RWPE2 (cell line): ENCODE measurements at regions not wholly inside any gene's neighbourhood (a gene's known extent, or its start where the extent isn't known, plus 50 kb on each side); places are given as distances from the start of the nearest gene placed in this dataset.

Experiments used
- ATAC-seq: fragments of 200-7000 bp; cut with Tn5 transposase; 3 replicates; pipeline ENCODE4 v1.9.1; 2021; ENCODE audit warnings: low read depth
- DNase-seq: peaks from one replicate; pipeline ENCODE4 v3.0.0-alpha.2; 2020; ENCODE audit warnings: low spot score
- H3K27ac ChIP-seq: fragments of 450-650 bp; 2 replicates; pipeline ENCODE4 v1.5.1; 2017; ENCODE audit warnings: mild to moderate bottlenecking; ENCODE audit not compliant: poor library complexity, severe bottlenecking
- H3K27me3 ChIP-seq: fragments of 250-450 bp; sonication (Bioruptor Pico); 2 replicates; pipeline ENCODE4 v1.5.1; 2021; ENCODE audit warnings: mild to moderate bottlenecking, moderate library complexity; ENCODE audit not compliant: insufficient read depth, poor library complexity, severe bottlenecking
- H3K36me3 ChIP-seq: fragments of 250-450 bp; sonication (Bioruptor Pico); 2 replicates; pipeline ENCODE4 v1.5.1; 2020; ENCODE audit warnings: low read depth, mild to moderate bottlenecking, moderate library complexity
- H3K4me1 ChIP-seq: fragments of 250-450 bp; sonication (Bioruptor Pico); 2 replicates; pipeline ENCODE4 v1.5.1; 2021; ENCODE audit warnings: mild to moderate bottlenecking, moderate library complexity; ENCODE audit not compliant: insufficient read depth, poor library complexity, severe bottlenecking
- H3K4me3 ChIP-seq: fragments of 250-450 bp; sonication (Bioruptor Pico); 2 replicates; pipeline ENCODE4 v1.5.1; 2021; ENCODE audit warnings: mild to moderate bottlenecking, moderate library complexity; ENCODE audit not compliant: severe bottlenecking
- H3K9me3 ChIP-seq: fragments of 250-450 bp; sonication (Bioruptor Pico); 2 replicates; pipeline ENCODE4 v1.5.1; 2021; ENCODE audit warnings: mild to moderate bottlenecking, moderate library complexity; ENCODE audit not compliant: severe bottlenecking
- TF ChIP-seq, protein P1 (sequence below): fragments of 450-650 bp; IDR thresholded peaks from one replicate; pipeline ENCODE4 v1.5.1; 2017; ENCODE audit warnings: mild to moderate bottlenecking, moderate library complexity; ENCODE audit not compliant: poor library complexity, severe bottlenecking

DNA sequence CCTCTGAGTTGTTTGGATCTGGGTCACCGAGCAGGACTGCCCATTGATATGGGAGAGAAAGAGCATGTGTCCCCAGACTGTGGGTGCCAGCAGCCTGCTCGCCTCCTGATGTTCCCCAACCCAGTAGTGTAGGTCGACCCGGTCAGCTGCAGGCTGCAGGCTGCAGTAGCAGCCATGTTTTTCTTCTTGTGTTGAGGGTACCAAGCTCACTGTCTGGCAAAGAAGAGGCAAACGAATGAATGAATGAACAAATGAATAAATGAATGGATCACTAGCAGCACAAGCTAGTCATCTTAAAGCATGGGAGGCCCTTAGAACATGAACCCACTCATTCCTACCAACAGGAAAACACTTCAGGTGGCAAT lies 293.2 kb downstream of the SOX9 start:
- H3K27me3 ChIP-seq, result no peaks in the 10 kb centered on the region
- H3K27ac ChIP-seq, result peak overlapping the region; percentile 88
- peaks cover 35% of the 10 kb centered on the region for H3K36me3 ChIP-seq
- TF ChIP-seq, protein P1, sequence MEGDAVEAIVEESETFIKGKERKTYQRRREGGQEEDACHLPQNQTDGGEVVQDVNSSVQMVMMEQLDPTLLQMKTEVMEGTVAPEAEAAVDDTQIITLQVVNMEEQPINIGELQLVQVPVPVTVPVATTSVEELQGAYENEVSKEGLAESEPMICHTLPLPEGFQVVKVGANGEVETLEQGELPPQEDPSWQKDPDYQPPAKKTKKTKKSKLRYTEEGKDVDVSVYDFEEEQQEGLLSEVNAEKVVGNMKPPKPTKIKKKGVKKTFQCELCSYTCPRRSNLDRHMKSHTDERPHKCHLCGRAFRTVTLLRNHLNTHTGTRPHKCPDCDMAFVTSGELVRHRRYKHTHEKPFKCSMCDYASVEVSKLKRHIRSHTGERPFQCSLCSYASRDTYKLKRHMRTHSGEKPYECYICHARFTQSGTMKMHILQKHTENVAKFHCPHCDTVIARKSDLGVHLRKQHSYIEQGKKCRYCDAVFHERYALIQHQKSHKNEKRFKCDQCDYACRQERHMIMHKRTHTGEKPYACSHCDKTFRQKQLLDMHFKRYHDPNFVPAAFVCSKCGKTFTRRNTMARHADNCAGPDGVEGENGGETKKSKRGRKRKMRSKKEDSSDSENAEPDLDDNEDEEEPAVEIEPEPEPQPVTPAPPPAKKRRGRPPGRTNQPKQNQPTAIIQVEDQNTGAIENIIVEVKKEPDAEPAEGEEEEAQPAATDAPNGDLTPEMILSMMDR, result no peak
- no peak for DNase-seq
- H3K9me3 ChIP-seq, result peaks cover 15% of the 10 kb centered on the region
- peaks cover 56% of the 10 kb centered on the region for H3K4me1 ChIP-seq
- no peak overlapping the region for H3K4me3 ChIP-seq
- ATAC-seq, result no peak

DNA sequence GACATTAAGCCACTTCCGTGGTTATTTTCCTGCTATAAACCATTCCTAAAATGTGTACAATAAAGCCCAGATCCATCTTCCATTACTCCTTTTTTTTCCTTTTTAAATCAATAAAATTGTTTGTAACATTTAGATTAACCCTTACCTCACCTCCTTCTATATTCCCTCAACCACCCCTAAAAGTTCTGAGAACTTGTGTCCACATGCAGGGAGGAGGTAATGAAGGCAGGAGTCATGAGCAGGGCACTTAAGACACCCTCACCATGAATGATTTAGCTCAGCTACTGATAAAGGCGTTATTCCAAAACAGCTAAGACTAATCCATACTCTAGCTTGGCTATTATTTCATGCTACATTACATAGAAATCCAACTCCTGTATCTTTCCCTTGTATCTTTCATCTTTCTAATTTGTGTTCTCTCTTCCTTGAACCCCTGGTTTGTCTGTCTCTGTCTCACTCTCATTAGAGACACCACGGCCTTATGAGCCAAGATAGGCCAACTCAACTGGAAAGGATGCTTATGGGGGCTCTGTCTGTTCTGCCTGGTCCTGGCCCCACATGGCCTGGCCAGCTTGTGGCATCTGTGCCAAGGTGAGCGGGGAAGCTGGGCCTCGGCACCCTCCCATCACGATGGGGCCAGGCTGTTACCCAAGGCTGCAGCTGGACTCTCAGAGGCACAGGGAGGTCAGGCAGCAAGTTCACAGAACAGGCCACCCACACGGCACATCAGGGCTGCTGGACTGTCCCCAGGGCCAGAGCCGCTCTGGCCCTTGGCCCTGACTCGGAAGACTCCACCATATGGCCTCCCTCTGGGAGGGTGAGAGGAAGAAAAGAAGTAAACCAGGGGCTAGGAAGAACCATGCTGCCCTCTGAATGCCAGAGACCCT lies 294.4 kb downstream of the SOX9 start:
- no peaks in the 10 kb centered on the region for H3K27me3 ChIP-seq
- ATAC-seq, result no peak
- peaks cover 15% of the 10 kb centered on the region for H3K9me3 ChIP-seq
- TF ChIP-seq, protein P1, result no peak
- peak overlapping the region; percentile 93 for H3K27ac ChIP-seq
- DNase-seq, result no peak
- peaks cover 50% of the 10 kb centered on the region for H3K4me1 ChIP-seq
- no peak overlapping the region for H3K4me3 ChIP-seq
- peaks cover 47% of the 10 kb centered on the region for H3K36me3 ChIP-seq

DNA sequence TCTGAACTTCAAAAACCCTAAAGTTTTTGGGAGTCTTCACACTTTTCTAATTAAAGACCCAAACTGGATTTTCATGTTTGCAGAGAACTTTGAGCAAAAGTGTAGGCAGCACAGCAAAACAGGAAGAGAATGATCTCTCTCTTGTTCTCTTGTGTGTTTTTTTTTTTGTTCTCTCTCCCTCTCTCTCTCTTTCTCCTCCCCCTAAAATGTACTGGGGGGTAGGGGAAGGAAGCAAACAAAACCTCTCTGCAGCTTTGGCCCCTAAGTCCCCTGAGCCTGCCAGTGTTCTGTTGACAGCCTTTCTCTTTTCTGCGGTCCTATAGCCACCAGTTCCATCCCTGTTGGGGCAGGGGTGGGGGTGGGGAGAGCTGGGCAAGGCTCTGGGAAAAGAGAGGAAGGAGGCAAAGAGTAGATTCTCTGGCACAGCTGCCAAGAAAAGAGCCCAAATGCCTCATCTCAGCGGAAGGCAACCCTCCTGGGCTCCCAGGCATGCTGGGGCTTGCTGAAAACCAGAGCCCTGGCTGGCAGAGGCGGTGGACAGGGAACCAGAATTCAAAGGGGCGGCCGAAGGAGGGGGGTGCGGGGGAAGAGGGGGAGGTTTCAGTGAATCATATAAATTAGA lies 295.3 kb downstream of the SOX9 start:
- Histone ChIP-seq H3K9me3 (peaks cover 15% of the 10 kb centered on the region), H3K36me3 (peaks cover 49% of the 10 kb centered on the region), H3K27ac (peak overlapping the region; percentile 93), H3K4me1 (peaks cover 50% of the 10 kb centered on the region), H3K27me3 (no peaks in the 10 kb centered on the region), H3K4me3 (no peak overlapping the region)
- TF ChIP-seq, protein P1, result no peak
- DNase-seq, result peak; percentile 98
- ATAC-seq, result peak; percentile 84

- H3K4me3 ChIP-seq, result no peak overlapping the region
- H3K27ac ChIP-seq, result peak overlapping the region; percentile 93
Observed at GRCh38 chr17:72416905-72417304, 296.1 kb downstream of the SOX9 start.

More at GRCh38 chr17:72416905-72417304, 296.1 kb downstream of the SOX9 start:
- Histone ChIP-seq H3K36me3 (peaks cover 47% of the 10 kb centered on the region), H3K4me1 (peaks cover 48% of the 10 kb centered on the region), H3K9me3 (peaks cover 15% of the 10 kb centered on the region), H3K27me3 (no peaks in the 10 kb centered on the region)
- no peak for DNase-seq
- ATAC-seq, result no peak
- TF ChIP-seq, protein P1, result no peak
